H54 (cell line): ENCODE measurements at regions not wholly inside any gene's neighbourhood (a gene's known extent, or its start where the extent isn't known, plus 50 kb on each side); places are given as distances from the start of the nearest gene placed in this dataset.

ENCODE experiments used
- DNase-seq: peaks from one replicate; pipeline ENCODE4 v3.0.0; 2011; ENCODE audit warnings: low spot score, mixed read lengths; ENCODE audit not compliant: insufficient read length
- FAIRE-seq: peaks from 3 replicates; lab custom pipeline; 2011; peaks lifted over from hg19 to GRCh38; lab: Jason Lieb, UNC
- POLR2A ChIP-seq: IDR thresholded peaks from 2 replicates; pipeline ENCODE4 v1.6.1; 2011; ENCODE audit warnings: low read depth, mild to moderate bottlenecking, low read length

DNA sequence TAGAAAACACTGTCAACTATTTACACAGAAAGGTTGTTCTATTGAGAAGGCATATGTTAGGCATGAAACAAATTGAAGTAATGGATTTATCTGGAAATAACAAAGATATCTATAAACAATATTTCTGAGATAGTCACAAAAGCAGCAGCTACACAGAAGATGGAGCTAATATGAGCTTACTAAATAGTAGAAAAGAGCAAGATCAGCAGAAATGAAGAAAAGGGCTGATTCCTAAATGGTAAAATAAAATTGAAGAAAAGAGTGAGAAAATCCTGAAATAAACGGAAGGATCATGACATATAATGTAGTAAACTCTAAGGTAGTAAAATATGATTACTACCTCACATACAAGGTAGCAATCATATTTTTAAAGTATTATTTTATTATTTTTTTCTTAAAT is 1263.9 kb downstream of the FSCB start:
- no peak for DNase-seq
- TF ChIP-seq POLR2A = no peak
- FAIRE-seq = no peak

GRCh38 chr14:43232261-43232660 is 1274.8 kb downstream of the FSCB start:
- DNase-seq = no peak
- no peak for FAIRE-seq
- no peak for TF ChIP-seq POLR2A

DNA sequence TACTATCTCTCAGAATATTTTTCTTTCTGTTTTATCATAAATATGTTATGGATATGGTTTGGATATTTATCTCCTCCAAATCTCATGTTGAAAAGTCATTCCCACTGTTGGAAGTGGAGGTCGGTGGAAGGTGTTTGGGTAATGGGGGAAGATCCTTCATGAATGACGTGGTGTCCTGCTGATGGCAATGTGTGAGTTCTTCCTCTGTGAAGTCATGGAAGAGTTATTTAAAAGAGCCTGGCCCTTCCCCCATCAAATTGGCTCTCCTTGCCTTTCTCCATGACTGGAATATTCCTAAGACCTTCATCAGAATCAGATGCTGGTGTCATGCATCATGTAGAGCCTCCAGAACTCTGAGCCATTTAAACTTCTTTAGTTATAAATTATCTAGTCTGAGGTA is 1291.6 kb downstream of the FSCB start:
- TF ChIP-seq POLR2A = no peak
- DNase-seq (no peak), FAIRE-seq (no peak)

GRCh38 chr14:43207189-43207588 is 1299.9 kb downstream of the FSCB start:
- no peak for TF ChIP-seq POLR2A
- no peak for FAIRE-seq
- no peak for DNase-seq

- no peak for DNase-seq
- FAIRE-seq = no peak
- no peak for TF ChIP-seq POLR2A
These were observed 1302.3 kb downstream of the FSCB start for GRCh38 chr14:43204816-43205215.

DNA sequence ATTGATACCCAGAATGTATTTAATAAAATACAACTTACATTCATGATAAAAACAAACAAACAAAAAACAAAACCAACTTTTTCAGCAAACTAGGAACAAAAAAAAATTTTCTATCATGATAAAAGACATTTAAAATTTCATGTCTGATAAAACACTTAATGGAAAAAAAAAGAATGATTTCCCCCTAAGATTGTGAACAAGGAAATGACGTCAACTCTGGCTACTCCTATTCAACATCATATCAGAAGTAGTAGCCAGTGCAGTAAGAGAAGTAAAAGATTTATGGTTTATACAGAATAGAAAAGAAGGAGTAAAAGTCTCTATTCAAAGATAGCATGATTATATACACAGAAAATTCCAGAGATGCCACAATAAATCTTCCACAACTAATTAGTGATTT is 1306.6 kb downstream of the FSCB start:
- TF ChIP-seq POLR2A = no peak
- DNase-seq (no peak), FAIRE-seq (no peak)

GRCh38 chr14:43198465-43198864 is 1308.6 kb downstream of the FSCB start:
- FAIRE-seq (no peak), DNase-seq (no peak)
- no peak for TF ChIP-seq POLR2A

DNA sequence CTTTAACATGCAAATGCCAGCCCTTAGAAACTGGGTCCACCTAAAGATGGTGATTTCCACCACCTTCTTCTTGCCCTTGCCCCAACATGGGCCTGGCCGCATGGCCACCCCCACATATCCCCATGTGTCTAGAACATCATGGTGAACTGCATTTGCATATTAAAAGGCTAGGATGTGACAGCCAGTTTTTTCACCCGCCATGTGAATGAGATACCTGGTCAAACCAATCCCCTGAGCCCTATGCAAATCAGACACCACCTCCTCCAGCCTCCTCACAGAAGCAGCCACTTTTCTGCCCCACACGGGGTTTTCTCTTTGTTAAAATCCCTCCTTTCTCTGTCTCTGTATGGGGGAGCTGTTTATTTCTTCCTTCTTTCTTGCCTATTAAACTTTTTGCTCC is 1322.5 kb downstream of the FSCB start:
- FAIRE-seq = no peak
- DNase-seq = no peak
- TF ChIP-seq POLR2A = no peak

DNA sequence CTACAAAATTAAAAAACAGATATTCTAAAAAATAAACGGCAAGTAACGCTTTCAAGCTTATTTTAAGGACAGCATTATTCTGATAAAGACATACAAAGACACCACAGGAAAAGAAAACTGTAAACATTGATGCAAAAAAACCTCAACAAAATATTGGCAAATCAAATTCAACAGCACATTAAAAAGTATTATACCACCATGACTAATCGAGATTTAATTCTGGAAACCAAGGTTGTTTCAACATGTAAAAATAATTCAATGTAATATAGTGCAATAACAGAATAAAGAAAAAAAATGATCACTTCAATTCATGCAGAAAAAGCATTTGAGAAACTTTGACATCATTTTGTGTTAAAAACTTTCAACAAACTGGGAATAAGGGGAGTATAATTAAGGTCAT is 1323.2 kb downstream of the FSCB start:
- DNase-seq = no peak
- FAIRE-seq = no peak
- TF ChIP-seq POLR2A = no peak

DNA sequence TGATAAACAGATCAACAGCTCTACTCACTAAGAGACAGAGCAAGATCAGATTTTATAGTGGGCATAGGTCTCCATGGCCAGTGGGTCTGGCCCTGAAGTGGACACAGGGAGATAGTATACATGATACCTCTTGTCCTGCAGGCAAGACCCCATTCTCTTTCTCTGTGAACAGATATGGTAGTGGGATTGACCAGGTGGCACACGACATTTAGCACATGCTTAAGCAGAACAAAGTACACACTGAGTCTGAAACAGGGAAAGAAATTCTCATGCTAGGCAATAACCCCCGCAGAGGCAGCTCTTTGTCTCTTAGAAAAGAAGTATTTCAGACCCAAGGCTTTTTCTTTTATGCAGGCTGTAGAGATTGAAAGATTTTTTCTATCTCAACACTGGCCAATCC is 1331.2 kb downstream of the FSCB start:
- DNase-seq (no peak), FAIRE-seq (no peak)
- TF ChIP-seq POLR2A = no peak

GRCh38 chr14:43172899-43173548 is 1334.1 kb downstream of the FSCB start:
- TF ChIP-seq POLR2A = no peak
- DNase-seq (no peak), FAIRE-seq (no peak)

DNA sequence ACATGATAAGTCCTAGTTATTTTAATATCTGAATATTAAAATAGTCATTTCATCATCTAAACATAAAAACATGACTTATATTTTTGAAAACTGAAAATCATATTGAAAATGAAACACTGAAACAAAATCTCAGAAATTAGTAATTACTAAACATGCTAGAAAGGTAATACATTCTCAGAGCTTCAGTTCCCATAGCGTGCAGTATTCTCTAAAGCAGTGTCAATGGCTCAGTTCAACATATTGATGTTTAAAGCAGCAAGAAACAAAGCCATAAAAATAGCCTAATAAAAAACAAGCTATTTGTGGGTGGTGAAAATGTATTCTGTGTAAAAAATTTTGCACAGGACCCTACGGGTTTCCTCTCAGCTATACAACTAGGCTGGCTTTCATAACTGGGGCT is 1337.4 kb downstream of the FSCB start:
- no peak for TF ChIP-seq POLR2A
- DNase-seq (no peak), FAIRE-seq (no peak)

DNA sequence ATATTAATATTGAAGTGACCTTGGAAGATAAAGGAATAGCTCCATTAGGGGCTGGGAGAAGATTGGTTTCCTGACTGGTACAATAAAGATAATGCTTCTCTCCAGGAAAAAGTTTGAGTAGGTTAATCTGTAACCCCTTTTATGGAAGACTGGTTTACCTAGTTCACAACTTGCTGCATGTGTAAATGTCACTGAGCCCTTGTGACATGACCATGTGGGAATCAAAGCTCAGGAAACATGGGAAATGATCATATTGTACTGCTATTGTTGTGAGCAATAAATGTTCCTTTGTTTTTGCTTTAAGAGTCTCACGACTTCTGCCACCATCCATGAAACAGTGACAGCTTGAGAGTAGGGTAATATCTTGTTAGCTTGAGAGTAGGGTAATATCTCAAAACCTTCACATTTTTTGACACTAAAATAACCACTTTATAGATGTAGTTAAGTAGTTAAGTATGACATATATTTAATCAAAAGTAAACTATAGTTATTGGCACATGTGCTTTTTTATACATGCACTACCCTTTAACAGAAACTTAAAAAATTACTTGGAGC is 1338.6 kb downstream of the FSCB start:
- no peak for TF ChIP-seq POLR2A
- FAIRE-seq = no peak
- DNase-seq = no peak

- TF ChIP-seq POLR2A = no peak
- no peak for FAIRE-seq
- DNase-seq = no peak
These were observed 1340.9 kb downstream of the FSCB start for GRCh38 chr14:43166163-43166562.

- FAIRE-seq (no peak), DNase-seq (no peak)
- no peak for TF ChIP-seq POLR2A
These were observed 1341.4 kb downstream of the FSCB start for GRCh38 chr14:43165651-43166050.

DNA sequence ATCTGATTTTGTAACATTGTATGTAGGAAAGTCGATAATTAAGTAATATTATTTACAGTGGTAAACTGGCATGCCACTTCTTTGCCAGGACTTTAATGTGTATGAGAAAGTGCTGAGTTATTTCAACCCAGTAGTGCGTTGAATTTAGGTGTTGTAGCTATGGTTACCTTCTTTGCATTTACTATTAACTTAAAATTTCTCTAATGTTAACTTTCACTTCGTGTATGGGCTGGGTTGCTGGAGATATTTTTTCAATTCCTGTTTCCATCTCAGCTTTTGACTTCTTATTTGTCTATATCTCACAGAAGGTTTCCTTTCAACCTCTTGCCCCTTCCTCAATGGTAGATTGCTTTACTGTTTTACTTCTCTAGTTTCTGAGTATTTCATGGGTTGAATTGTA is 1345.6 kb downstream of the FSCB start:
- TF ChIP-seq POLR2A = no peak
- DNase-seq = no peak
- no peak for FAIRE-seq
